K562 (cell line): ENCODE measurements at regions not wholly inside any gene's neighbourhood (a gene's known extent, or its start where the extent isn't known, plus 50 kb on each side); places are given as distances from the start of the nearest gene placed in this dataset.

Experiments
- ATAC-seq: fragments of 200-7000 bp; cut with Tn5 transposase; 3 replicates; pipeline ENCODE4 v1.9.1; 2020; ENCODE audit warnings: moderate library complexity
- BruUV-seq: library from RNA; stranded (reverse); fragments of 400-500 nt; replicated peaks from 2 replicates; lab custom pipeline; 2021; lab: Mats Ljungman, UMichigan
- CTCF ChIA-PET: fragments of 300-600 bp; formaldehyde crosslinking; extraction: SDS; loops from one replicate; lab custom pipeline; 2021; ENCODE audit warnings: low intra/inter-chr PET ratio; lab: Yijun Ruan, JAX
- POLR2A ChIA-PET: fragments of 300-600, 350-650 bp; sonication (Branson Sonifier 250); formaldehyde crosslinking; extraction: SDS; loops from one replicate; lab custom pipeline; 2021; ENCODE audit warnings: antibody characterized with exemption, inconsistent platforms; lab: Yijun Ruan, JAX
- DNase-seq, 4 experiments: peaks; one replicate each; pipeline versions ENCODE4 v3.0.0 to v3.0.0-alpha.2; 2011 to 2018; ENCODE audit warnings: low spot score in 3 of 4, mixed read lengths in 3 of 4; ENCODE audit errors: extremely low read depth in 1 of 4
- FAIRE-seq: peaks from 2 replicates; lab custom pipeline; 2011; peaks lifted over from hg19 to GRCh38; lab: Jason Lieb, UNC
- H2AFZ ChIP-seq: 2 replicates; pipeline ENCODE4 v1.6.0; 2011; ENCODE audit warnings: low read depth, low read length, control low read depth, inconsistent platforms
- H3K27ac ChIP-seq: fragments of 200-600 bp; 3 replicates; pipeline ENCODE4 v1.8.0; 2011; ENCODE audit warnings: low read depth, mild to moderate bottlenecking, control low read depth, inconsistent platforms, low read length, moderate library complexity, mixed read lengths; ENCODE audit errors: extremely low read depth
- H3K27me3 ChIP-seq, 2 experiments: fragments of 300-600 bp in 1 of 2; 2 replicates in 1 of 2; 3 replicates in 1 of 2; pipeline versions ENCODE4 v1.6.0 to v1.8.0; 2011; ENCODE audit warnings: inconsistent platforms in 2 of 2, low read length in 2 of 2, mild to moderate bottlenecking in 1 of 2, mixed read lengths in 1 of 2, moderate library complexity in 1 of 2; ENCODE audit not compliant: control insufficient read depth in 2 of 2, insufficient read depth in 2 of 2
- H3K36me3 ChIP-seq: fragments of 300-600 bp; 3 replicates; pipeline ENCODE4 v1.8.0; 2011; ENCODE audit warnings: mild to moderate bottlenecking, low read length, inconsistent platforms; ENCODE audit not compliant: control insufficient read depth, insufficient read depth
- H3K4me1 ChIP-seq, 2 experiments: fragments of 200-600 bp in 1 of 2; replicated peaks in 1 of 2; 2 replicates in 1 of 2; 3 replicates in 1 of 2; pipeline versions ENCODE4 v1.5.1 to v1.8.0; 2011; ENCODE audit warnings: inconsistent platforms in 2 of 2, low read length in 2 of 2, mild to moderate bottlenecking in 1 of 2, mixed read lengths in 1 of 2, moderate library complexity in 1 of 2; ENCODE audit not compliant: control insufficient read depth in 2 of 2, insufficient read depth in 2 of 2
- H3K4me2 ChIP-seq: 2 replicates; pipeline ENCODE4 v1.6.1; 2011; ENCODE audit warnings: low read length, control low read depth, inconsistent platforms, mixed read lengths; ENCODE audit not compliant: insufficient read depth
- H3K4me3 ChIP-seq: fragments of 200-600 bp; sonication (generic), shearing (Covaris generic); 2 replicates; pipeline ENCODE4 v1.5.1; 2016; ENCODE audit warnings: control low read depth, inconsistent platforms
- H3K79me2 ChIP-seq: fragments of 200-600 bp; 3 replicates; pipeline ENCODE4 v1.8.0; 2011; ENCODE audit warnings: low read length, inconsistent platforms; ENCODE audit not compliant: control insufficient read depth, insufficient read depth
- H3K9ac ChIP-seq, 2 experiments: 2 replicates each; pipeline versions ENCODE4 v1.6.0 to v1.6.1; 2011; ENCODE audit warnings: low read depth in 2 of 2, low read length in 2 of 2, control low read depth in 1 of 2, inconsistent platforms in 1 of 2, mild to moderate bottlenecking in 1 of 2, mixed read lengths in 1 of 2; ENCODE audit not compliant: insufficient read depth in 1 of 2
- H3K9me1 ChIP-seq: one replicate; pipeline ENCODE4 v1.6.0; 2011; ENCODE audit warnings: inconsistent platforms, mild to moderate bottlenecking, low read length, moderate library complexity; ENCODE audit not compliant: control insufficient read depth, insufficient read depth
- H3K9me3 ChIP-seq: replicated peaks from 2 replicates; pipeline ENCODE4 v1.5.1; 2011; ENCODE audit warnings: low read depth, low read length, inconsistent platforms; ENCODE audit not compliant: control insufficient read depth, insufficient read depth
- H4K20me1 ChIP-seq: replicated peaks from 2 replicates; pipeline ENCODE4 v1.6.1; 2011; ENCODE audit warnings: low read length, inconsistent platforms, mixed read lengths; ENCODE audit not compliant: control insufficient read depth, insufficient read depth
- CBX3 ChIP-seq, 2 experiments: IDR thresholded peaks; 1 replicate in 1 of 2; 2 replicates in 1 of 2; pipeline ENCODE4 v1.6.1; 2012; ENCODE audit warnings: inconsistent platforms in 2 of 2, low read length in 2 of 2, borderline replicate concordance in 1 of 2, control low read depth in 1 of 2
- CHD2 ChIP-seq: IDR thresholded peaks from 2 replicates; pipeline ENCODE4 v1.6.1; 2011; ENCODE audit warnings: low read depth, low read length
- E2F5 ChIP-seq: sonication (generic); formaldehyde crosslinking; IDR thresholded peaks from 2 replicates; pipeline ENCODE4 v1.8.0; 2022; ENCODE audit warnings: mild to moderate bottlenecking, missing genetic modification reagents
- NELFE ChIP-seq: IDR thresholded peaks from 2 replicates; pipeline ENCODE4 v1.6.1; 2011; ENCODE audit warnings: mild to moderate bottlenecking; ENCODE audit not compliant: insufficient read depth, insufficient read length
- NUFIP1 ChIP-seq: fragments of 450-650 bp; IDR thresholded peaks from 2 replicates; pipeline ENCODE4 v1.6.1; 2018; ENCODE audit not compliant: partially characterized antibody
- TOE1 ChIP-seq, 2 experiments: fragments of 450-650 bp in 1 of 2; sonication (generic) in 1 of 2; formaldehyde crosslinking in 1 of 2; IDR thresholded peaks; 2 replicates each; pipeline versions ENCODE4 v1.7.1 to v1.8.0; 2016 to 2022; ENCODE audit warnings: borderline replicate concordance in 2 of 2, mild to moderate bottlenecking in 2 of 2, antibody characterized with exemption in 1 of 2, inconsistent platforms in 1 of 2, low read depth in 1 of 2, missing genetic modification reagents in 1 of 2, moderate library complexity in 1 of 2
- ZNF407 ChIP-seq: fragments of 450-650 bp; IDR thresholded peaks from 2 replicates; pipeline ENCODE4 v1.6.1; 2016; ENCODE audit warnings: low read depth
- WGBS: fragments of 100-300 bp; shearing (Covaris generic); methylation state at CpG from one replicate; pipeline ENCODE4 v1.1.6; 2016; ENCODE audit warnings: low coverage, mixed read lengths; ENCODE audit not compliant: insufficient coverage; ENCODE audit errors: missing lambda C conversion rate; 5-methylcytosine and 5-hydroxymethylcytosine counted together
- in situ Hi-C: fragments of 300-500 bp; cut with MboI; formaldehyde crosslinking; loops from 4 replicates; pipeline ENCODE4 v1.15.0; 2018; ENCODE audit warnings: inconsistent platforms, mixed read lengths
- intact Hi-C: fragments of 100-400 bp; cut with micrococcal nuclease; formaldehyde crosslinking; loops from 2 replicates; pipeline ENCODE4 v1.14.2; 2022

- H3K27me3 ChIP-seq, result peaks cover 21 to 68% of the 10 kb centered on the region in 2 experiments
- no TSS peak for BruUV-seq
- intact Hi-C loops, result no loop called here
Measured at GRCh38 chr11:116582571-116582970, 190.2 kb downstream of the BUD13 start.

GRCh38 chr11:116581349-116581748 is 191.4 kb downstream of the BUD13 start:
- 3% methylated on average over 13 of the region's 13 CpGs for WGBS
- ChIA-PET POLR2A (no interaction called here), CTCF (no interaction called here)
- BruUV-seq, result no TSS peak
- H4K20me1 ChIP-seq, result no peaks in the 10 kb centered on the region
- H3K27me3 ChIP-seq, result peaks cover 21 to 60% of the 10 kb centered on the region in 2 experiments
- H3K79me2 ChIP-seq, result no peaks in the 10 kb centered on the region
- no peak overlapping the region for H3K27ac ChIP-seq
- no peak overlapping the region for H2AFZ ChIP-seq
- H3K4me3 ChIP-seq, result no peak overlapping the region
- H3K36me3 ChIP-seq, result no peaks in the 10 kb centered on the region
- intact Hi-C loops (no loop called here), in situ Hi-C loops (no loop called here)
- H3K9me3 ChIP-seq, result no peaks in the 10 kb centered on the region
- ATAC-seq (no peak), FAIRE-seq (no peak), DNase-seq (no peak)
- H3K4me1 ChIP-seq, result peaks cover 0 to 6% of the 10 kb centered on the region in 2 experiments; a peak in 1 of 5 replicates
- H3K9me1 ChIP-seq, result no peaks in the 10 kb centered on the region
- no peak overlapping the region for H3K4me2 ChIP-seq
- H3K9ac ChIP-seq, result no peak overlapping the region
- TF ChIP-seq CBX3 (IDR thresholded peaks at IDR 0.05; ENCODE audit: borderline replicate concordance in 1 of 2, low read length in 2 of 2), result no peak
- TF ChIP-seq NELFE, result no peak
- TF ChIP-seq ZNF407, result no peak

More at GRCh38 chr11:116582571-116582970, 190.2 kb downstream of the BUD13 start:
- no peaks in the 10 kb centered on the region for H3K9me1 ChIP-seq
- ATAC-seq (no peak), FAIRE-seq (no peak), DNase-seq (no peak)
- 0% methylated on average over 7 of the region's 8 CpGs for WGBS
- no peak overlapping the region for H3K4me3 ChIP-seq
- no peak overlapping the region for H2AFZ ChIP-seq
- H3K36me3 ChIP-seq, result no peaks in the 10 kb centered on the region
- in situ Hi-C loops, result no loop called here
- H4K20me1 ChIP-seq, result no peaks in the 10 kb centered on the region
- no peak overlapping the region for H3K27ac ChIP-seq
- peaks cover 0 to 6% of the 10 kb centered on the region in 2 experiments; a peak in 1 of 5 replicates for H3K4me1 ChIP-seq
- CTCF ChIA-PET, result no interaction called here
- H3K79me2 ChIP-seq, result no peaks in the 10 kb centered on the region
- H3K9ac ChIP-seq, result no peak overlapping the region
- H3K4me2 ChIP-seq, result no peak overlapping the region
- POLR2A ChIA-PET, result interaction anchor here (0.5 to 0.7 kb wide), 4 partner anchors 15 to 968 kb away, joined by 3 read pairs; no protein-coding TSS in a partner anchor
- H3K9me3 ChIP-seq, result no peaks in the 10 kb centered on the region
- TF ChIP-seq CHD2 (no peak), E2F5 (CRISPR knock-in tag) (no peak), NUFIP1 (no peak), TOE1 (IDR thresholded peaks at IDR 0.05; ENCODE audit: borderline replicate concordance) (no peak), TOE1 (CRISPR knock-in tag; IDR thresholded peaks at IDR 0.05; ENCODE audit: borderline replicate concordance, low read depth) (no peak)
